ENCODE measurements at regions not wholly inside any gene's neighbourhood (a gene's known extent, or its start where the extent isn't known, plus 50 kb on each side); places are given as distances from the start of the nearest gene placed in this dataset.

DNA sequence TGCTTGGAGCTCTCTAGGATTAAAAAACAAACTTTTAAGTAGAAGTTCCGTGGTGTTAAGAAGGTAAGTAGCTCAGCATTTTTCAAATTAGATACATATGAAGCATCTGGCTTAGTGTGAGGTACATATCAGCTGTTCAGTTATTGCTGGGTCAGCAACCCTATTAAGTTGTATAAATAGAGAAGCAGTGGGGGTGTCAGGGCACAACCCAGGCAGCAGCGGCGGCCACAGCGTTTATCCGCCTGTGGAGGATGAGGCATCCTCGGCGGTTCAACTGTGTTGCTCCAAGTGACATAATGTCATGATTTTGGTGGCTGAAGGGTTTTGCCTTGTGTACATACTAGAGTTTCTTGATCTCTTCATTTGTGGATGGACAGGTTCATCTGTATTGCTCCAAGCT, 54.6 kb upstream of the KIF5B start:
- TF ChIP-seq CTCF (conservative IDR thresholded peaks at IDR 0.05; ENCODE audit: low read depth in 2 of 2) (no peak), EZH2 (IDR thresholded peaks at IDR 0.05; ENCODE audit: low read depth, unreplicated experiment) (no peak), POLR2AphosphoS5 (IDR thresholded peaks at IDR 0.05; ENCODE audit: low read depth) (no peak), JUNB (IDR thresholded peaks at IDR 0.05; ENCODE audit: unreplicated experiment) (no peak), EZH2phosphoT487 (IDR thresholded peaks at IDR 0.05; ENCODE audit: unreplicated experiment) (no peak), REST (IDR thresholded peaks at IDR 0.05; ENCODE audit: unreplicated experiment) (no peak), CREB1 (CRISPR knock-in tag; IDR thresholded peaks at IDR 0.05; ENCODE audit: low read depth) (no peak), STAT1 (IDR thresholded peaks at IDR 0.05; ENCODE audit: unreplicated experiment) (no peak)
- TF ChIP-seq, protein P1, sequence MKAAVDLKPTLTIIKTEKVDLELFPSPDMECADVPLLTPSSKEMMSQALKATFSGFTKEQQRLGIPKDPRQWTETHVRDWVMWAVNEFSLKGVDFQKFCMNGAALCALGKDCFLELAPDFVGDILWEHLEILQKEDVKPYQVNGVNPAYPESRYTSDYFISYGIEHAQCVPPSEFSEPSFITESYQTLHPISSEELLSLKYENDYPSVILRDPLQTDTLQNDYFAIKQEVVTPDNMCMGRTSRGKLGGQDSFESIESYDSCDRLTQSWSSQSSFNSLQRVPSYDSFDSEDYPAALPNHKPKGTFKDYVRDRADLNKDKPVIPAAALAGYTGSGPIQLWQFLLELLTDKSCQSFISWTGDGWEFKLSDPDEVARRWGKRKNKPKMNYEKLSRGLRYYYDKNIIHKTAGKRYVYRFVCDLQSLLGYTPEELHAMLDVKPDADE (IDR thresholded peaks at IDR 0.05), result no peak
